ENCODE measurements at regions not wholly inside any gene's neighbourhood (a gene's known extent, or its start where the extent isn't known, plus 50 kb on each side); places are given as distances from the start of the nearest gene placed in this dataset.

- Histone ChIP-seq H3K27me3 (no peaks in the 10 kb centered on the region), H3K4me3 (no peak overlapping the region), H3K4me1 (peaks cover 5 to 14% (median 8%) of the 10 kb centered on the region in 4 donors), H3K27ac (no peak overlapping the region), H3K36me3 (no peaks in the 10 kb centered on the region), H3K9me3 (no peaks in the 10 kb centered on the region)
- no peak for DNase-seq
- no peak for ATAC-seq (ENCODE audit: low FRiP score in 2 of 2)
- whole genome bisulfite sequencing, 2 donors, result 79 to 84% methylated on average over 13 to 14 of the region's 14 CpGs
- TF ChIP-seq POLR2A (IDR thresholded peaks at IDR 0.05) (no peak), CTCF (IDR thresholded peaks at IDR 0.05) (no peak), EP300 (IDR thresholded peaks at IDR 0.05) (no peak), POLR2AphosphoS5 (IDR thresholded peaks at IDR 0.05) (no peak)
Measured at GRCh38 chr15:31274496-31275330, 51.9 kb upstream of the KLF13 start.

- Histone ChIP-seq H3K27ac (no peak overlapping the region), H3K4me3 (no peak overlapping the region), H3K27me3 (no peaks in the 10 kb centered on the region), H3K4me1 (peaks cover 5 to 14% (median 8%) of the 10 kb centered on the region in 4 donors), H3K36me3 (no peaks in the 10 kb centered on the region), H3K9me3 (no peaks in the 10 kb centered on the region)
- ATAC-seq (ENCODE audit: low FRiP score in 2 of 2), result no peak
- TF ChIP-seq CTCF (IDR thresholded peaks at IDR 0.05) (no peak), EP300 (IDR thresholded peaks at IDR 0.05) (no peak), POLR2AphosphoS5 (IDR thresholded peaks at IDR 0.05) (no peak), POLR2A (IDR thresholded peaks at IDR 0.05) (no peak)
- no peak for DNase-seq
- WGBS, 2 donors, result 85 to 88% methylated on average over 9 to 16 of the region's 17 CpGs
Measured at GRCh38 chr15:31275331-31276262, 51.0 kb upstream of the KLF13 start.

DNA sequence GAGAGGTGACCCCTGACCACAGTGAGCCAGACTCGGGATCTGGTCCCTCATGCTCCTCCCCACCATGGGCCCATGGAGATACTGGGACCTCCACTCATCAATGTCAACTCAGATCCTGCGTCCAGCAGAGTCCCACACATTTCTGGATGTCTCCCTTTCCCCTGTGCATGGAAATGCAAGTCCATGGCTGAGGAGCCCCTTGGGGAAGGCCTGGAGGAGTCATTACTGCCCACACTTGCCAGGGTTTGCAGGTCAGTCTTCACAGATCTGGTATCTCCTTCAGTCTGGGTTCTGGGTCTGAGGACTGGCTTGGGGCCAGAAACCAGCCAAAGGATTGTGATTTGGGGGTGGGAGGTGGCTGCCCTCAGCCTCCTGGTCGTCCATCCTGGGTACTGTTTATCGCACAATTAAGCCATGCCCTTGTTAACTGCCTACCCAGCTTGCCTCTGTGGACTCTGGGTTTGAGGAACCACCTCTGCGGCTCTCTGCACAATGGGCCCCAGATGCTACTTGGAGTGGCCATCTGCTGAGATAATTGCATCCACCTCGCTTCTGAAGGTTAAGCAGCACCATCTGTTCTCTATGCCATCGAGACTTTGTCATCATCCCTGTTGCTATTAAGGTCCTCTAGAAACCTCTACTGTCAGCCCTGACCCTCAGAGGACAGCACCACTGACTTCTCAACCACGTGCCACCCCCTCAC lies 49.9 kb upstream of the KLF13 start:
- ATAC-seq (ENCODE audit: low FRiP score in 2 of 2) (no peak), DNase-seq (no peak)
- WGBS, 2 donors, result 90 to 91% methylated on average over 8 of the region's 8 CpGs
- TF ChIP-seq EP300 (IDR thresholded peaks at IDR 0.05) (no peak), POLR2AphosphoS5 (IDR thresholded peaks at IDR 0.05) (no peak), CTCF (IDR thresholded peaks at IDR 0.05) (no peak), POLR2A (IDR thresholded peaks at IDR 0.05) (no peak)
- no peak overlapping the region for H3K27ac ChIP-seq
- peaks cover 5 to 14% (median 8%) of the 10 kb centered on the region in 4 donors for H3K4me1 ChIP-seq
- H3K9me3 ChIP-seq, result no peaks in the 10 kb centered on the region
- H3K36me3 ChIP-seq, result no peaks in the 10 kb centered on the region
- no peak overlapping the region for H3K4me3 ChIP-seq
- no peaks in the 10 kb centered on the region for H3K27me3 ChIP-seq

Data from upper lobe of left lung (tissue), 6 donors.